Caco-2 (cell line): ENCODE measurements at regions not wholly inside any gene's neighbourhood (a gene's known extent, or its start where the extent isn't known, plus 50 kb on each side); places are given as distances from the start of the nearest gene placed in this dataset.

Source experiments
- BruUV-seq: library from RNA; stranded (reverse); fragments of 400-500 nt; replicated peaks from 2 replicates; lab custom pipeline; 2021; lab: Mats Ljungman, UMichigan
- CTCF ChIA-PET: fragments of 300-600 bp; sonication (Branson Sonifier 250); formaldehyde crosslinking; loops from one replicate; lab custom pipeline; 2022; ENCODE audit warnings: antibody characterized with exemption; lab: Charles Lee
- POLR2A ChIA-PET: fragments of 300-600 bp; sonication (Branson Sonifier 250); formaldehyde crosslinking; loops from one replicate; lab custom pipeline; 2022; ENCODE audit warnings: antibody characterized with exemption; lab: Charles Lee
- DNase-seq, 2 experiments: peaks; one replicate each; pipeline versions ENCODE4 v3.0.0 to v3.0.0-alpha.2; 2020 to 2022
- H3K27me3 ChIP-seq: replicated peaks from 2 replicates; pipeline ENCODE4 v1.6.0; 2011; ENCODE audit warnings: low read length; ENCODE audit not compliant: control insufficient read depth, insufficient read depth
- H3K36me3 ChIP-seq: 2 replicates; pipeline ENCODE4 v1.5.1; 2011; ENCODE audit warnings: low read length; ENCODE audit not compliant: control insufficient read depth, insufficient read depth
- H3K4me1 ChIP-seq: fragments of 250-450 bp; sonication (Bioruptor Pico); 2 replicates; pipeline ENCODE4 v1.5.1; 2020; ENCODE audit warnings: mild to moderate bottlenecking
- H3K4me3 ChIP-seq: 2 replicates; pipeline ENCODE4 v1.5.1; 2011; ENCODE audit warnings: low read depth, mild to moderate bottlenecking, control low read depth, low read length
- H3K9me3 ChIP-seq: fragments of 250-450 bp; sonication (Bioruptor Pico); 2 replicates; pipeline ENCODE4 v1.5.1; 2020; ENCODE audit warnings: mild to moderate bottlenecking, moderate library complexity
- H3K27ac Mint-ChIP-seq: one replicate; pipeline ENCODE4 v1.8.0; 2022; ENCODE audit warnings: mixed read lengths; ENCODE audit not compliant: unreplicated experiment
- H3K27me3 Mint-ChIP-seq: one replicate; pipeline ENCODE4 v1.8.0; 2022; ENCODE audit warnings: mixed read lengths; ENCODE audit not compliant: insufficient read depth, unreplicated experiment
- H3K36me3 Mint-ChIP-seq: one replicate; pipeline ENCODE4 v1.8.0; 2022; ENCODE audit warnings: mild to moderate bottlenecking, mixed read lengths; ENCODE audit not compliant: insufficient read depth, unreplicated experiment
- H3K4me1 Mint-ChIP-seq: one replicate; pipeline ENCODE4 v1.8.0; 2022; ENCODE audit warnings: low read depth, mixed read lengths; ENCODE audit not compliant: unreplicated experiment
- H3K4me3 Mint-ChIP-seq: one replicate; pipeline ENCODE4 v1.8.0; 2022; ENCODE audit warnings: mild to moderate bottlenecking, moderate library complexity, mixed read lengths; ENCODE audit not compliant: unreplicated experiment
- H3K9me3 Mint-ChIP-seq: one replicate; pipeline ENCODE4 v1.8.0; 2022; ENCODE audit warnings: mixed read lengths; ENCODE audit not compliant: unreplicated experiment
- intact Hi-C: fragments of 100-400 bp; cut with micrococcal nuclease; formaldehyde crosslinking; loops from one replicate; pipeline ENCODE4 v1.10.0; 2022; ENCODE audit not compliant: unreplicated experiment
- TF ChIP-seq, protein P1 (sequence below), 2 experiments: fragments of 200-600 bp in 1 of 2; IDR thresholded peaks; 1 replicate in 1 of 2; 2 replicates in 1 of 2; pipeline versions ENCODE4 v1.5.1 to v1.8.0; 2011 to 2022; ENCODE audit warnings: antibody characterized with exemption in 1 of 2, control low read depth in 1 of 2, inconsistent platforms in 1 of 2, low read depth in 1 of 2, low read length in 1 of 2, mild to moderate bottlenecking in 1 of 2, moderate library complexity in 1 of 2; ENCODE audit not compliant: insufficient read depth in 1 of 2, severe bottlenecking in 1 of 2, unreplicated experiment in 1 of 2

DNA sequence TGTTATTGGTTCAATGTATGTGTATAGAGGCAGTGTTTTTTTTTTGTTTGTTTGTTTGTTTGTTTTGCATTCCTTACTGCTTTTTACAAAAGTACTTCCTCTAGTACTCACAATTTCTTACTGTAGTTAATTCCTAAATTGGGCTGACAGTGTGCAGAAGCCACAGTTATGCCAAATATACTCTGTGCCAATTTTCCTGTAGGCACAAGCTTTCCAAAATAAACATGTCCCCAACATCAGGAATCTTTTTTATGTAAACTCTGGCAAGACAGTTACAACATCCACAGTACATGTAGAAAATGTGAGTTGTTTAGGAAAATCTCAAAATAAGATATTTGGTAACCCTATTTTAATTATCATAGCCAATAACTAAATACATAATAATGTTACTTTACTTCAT lies 161.6 kb upstream of the TSLP start:
- no peaks in the 10 kb centered on the region for H3K4me1 Mint-ChIP-seq
- no peaks in the 10 kb centered on the region for H3K36me3 Mint-ChIP-seq
- ChIA-PET CTCF (no interaction called here), POLR2A (no interaction called here)
- H3K4me3 ChIP-seq = no peak overlapping the region
- peaks cover 7% of the 10 kb centered on the region for H3K27me3 Mint-ChIP-seq
- no peak overlapping the region for H3K4me3 Mint-ChIP-seq
- H3K27ac Mint-ChIP-seq = no peak overlapping the region
- no peaks in the 10 kb centered on the region for H3K9me3 Mint-ChIP-seq
- H3K9me3 ChIP-seq = no peaks in the 10 kb centered on the region
- BruUV-seq = no TSS peak
- no peaks in the 10 kb centered on the region for H3K36me3 ChIP-seq
- no peaks in the 10 kb centered on the region for H3K27me3 ChIP-seq
- intact Hi-C loops = no loop called here
- no peak for DNase-seq
- no peaks in the 10 kb centered on the region for H3K4me1 ChIP-seq
- TF ChIP-seq, protein P1, sequence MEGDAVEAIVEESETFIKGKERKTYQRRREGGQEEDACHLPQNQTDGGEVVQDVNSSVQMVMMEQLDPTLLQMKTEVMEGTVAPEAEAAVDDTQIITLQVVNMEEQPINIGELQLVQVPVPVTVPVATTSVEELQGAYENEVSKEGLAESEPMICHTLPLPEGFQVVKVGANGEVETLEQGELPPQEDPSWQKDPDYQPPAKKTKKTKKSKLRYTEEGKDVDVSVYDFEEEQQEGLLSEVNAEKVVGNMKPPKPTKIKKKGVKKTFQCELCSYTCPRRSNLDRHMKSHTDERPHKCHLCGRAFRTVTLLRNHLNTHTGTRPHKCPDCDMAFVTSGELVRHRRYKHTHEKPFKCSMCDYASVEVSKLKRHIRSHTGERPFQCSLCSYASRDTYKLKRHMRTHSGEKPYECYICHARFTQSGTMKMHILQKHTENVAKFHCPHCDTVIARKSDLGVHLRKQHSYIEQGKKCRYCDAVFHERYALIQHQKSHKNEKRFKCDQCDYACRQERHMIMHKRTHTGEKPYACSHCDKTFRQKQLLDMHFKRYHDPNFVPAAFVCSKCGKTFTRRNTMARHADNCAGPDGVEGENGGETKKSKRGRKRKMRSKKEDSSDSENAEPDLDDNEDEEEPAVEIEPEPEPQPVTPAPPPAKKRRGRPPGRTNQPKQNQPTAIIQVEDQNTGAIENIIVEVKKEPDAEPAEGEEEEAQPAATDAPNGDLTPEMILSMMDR (IDR thresholded peaks at IDR 0.05; ENCODE audit: insufficient read depth in 1 of 2, low read depth in 1 of 2, low read length in 1 of 2, severe bottlenecking in 1 of 2, unreplicated experiment in 1 of 2) = no peak

DNA sequence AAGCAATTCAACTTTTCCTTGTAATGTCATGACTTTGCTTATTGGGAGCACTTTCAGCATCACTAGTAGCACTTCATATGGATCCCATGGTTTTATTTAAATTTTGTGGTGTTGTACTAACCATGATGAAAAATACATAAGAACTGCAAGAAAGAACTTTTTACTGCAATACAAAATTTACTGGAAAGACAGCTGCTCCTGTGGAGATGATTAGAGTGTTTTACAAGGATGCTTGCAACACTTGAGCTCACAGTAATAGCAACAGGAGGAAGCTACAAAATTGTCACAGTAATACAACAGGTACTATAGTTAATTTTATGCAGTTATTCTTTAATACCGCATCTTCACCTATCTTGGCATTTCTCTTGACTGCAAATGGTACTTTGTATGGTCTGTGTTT lies 158.3 kb upstream of the TSLP start:
- H3K4me1 ChIP-seq = 0 out of 2 replicates have a peak, but pooled peaks cover 8% of the 10 kb centered on the region
- Mint-ChIP-seq H3K9me3 (no peaks in the 10 kb centered on the region), H3K27ac (no peak overlapping the region), H3K27me3 (no peaks in the 10 kb centered on the region), H3K4me1 (peaks cover 8% of the 10 kb centered on the region), H3K4me3 (no peak overlapping the region), H3K36me3 (no peaks in the 10 kb centered on the region)
- no peak overlapping the region for H3K4me3 ChIP-seq
- TF ChIP-seq, protein P1 (IDR thresholded peaks at IDR 0.05; ENCODE audit: insufficient read depth in 1 of 2, low read depth in 1 of 2, low read length in 1 of 2, severe bottlenecking in 1 of 2, unreplicated experiment in 1 of 2) = no peak
- H3K9me3 ChIP-seq = no peaks in the 10 kb centered on the region
- no peaks in the 10 kb centered on the region; the same call in 1 of the 2 replicates for H3K27me3 ChIP-seq
- DNase-seq = no peak
- intact Hi-C loops = no loop called here
- POLR2A ChIA-PET = no interaction called here
- H3K36me3 ChIP-seq = no peaks in the 10 kb centered on the region
- CTCF ChIA-PET = no interaction called here
- no TSS peak for BruUV-seq

DNA sequence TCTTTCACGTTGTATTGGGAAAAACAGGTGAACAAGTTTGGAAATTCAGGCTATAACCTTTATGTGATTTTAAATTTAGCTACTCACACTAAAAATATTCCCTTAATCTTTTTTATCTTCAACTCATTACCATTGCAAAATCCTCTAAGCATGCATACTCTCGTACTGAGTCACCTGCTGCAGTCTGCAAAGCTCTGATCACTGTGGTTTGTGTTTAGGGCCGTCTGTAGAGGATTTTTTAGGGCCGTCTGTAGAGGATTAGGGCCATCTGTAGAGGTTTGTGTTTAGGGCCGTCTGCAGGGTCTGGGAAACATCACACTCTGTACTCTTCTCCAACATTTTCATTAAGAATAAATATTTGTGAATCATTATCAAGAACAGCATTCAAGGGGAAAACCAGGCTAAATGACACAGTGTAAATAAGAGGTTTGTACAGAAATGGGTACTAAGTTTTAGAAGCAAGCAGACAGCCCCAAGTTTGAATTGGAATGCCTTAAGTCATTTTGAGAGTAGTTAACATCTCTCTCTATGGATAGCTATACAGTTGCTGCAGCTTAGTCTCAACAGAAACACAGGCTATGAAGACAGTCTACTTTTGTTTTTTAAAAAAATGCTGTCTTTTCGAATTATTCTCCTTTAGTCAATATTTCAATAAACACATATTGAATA lies 155.0 kb upstream of the TSLP start:
- intact Hi-C loops = no loop called here
- Mint-ChIP-seq H3K9me3 (no peaks in the 10 kb centered on the region), H3K27me3 (peaks cover 2% of the 10 kb centered on the region), H3K27ac (no peak overlapping the region), H3K4me3 (no peak overlapping the region), H3K4me1 (peaks cover 8% of the 10 kb centered on the region), H3K36me3 (no peaks in the 10 kb centered on the region)
- H3K36me3 ChIP-seq = no peaks in the 10 kb centered on the region
- no peaks in the 10 kb centered on the region for H3K9me3 ChIP-seq
- TF ChIP-seq, protein P1 (IDR thresholded peaks at IDR 0.05; ENCODE audit: insufficient read depth in 1 of 2, low read depth in 1 of 2, low read length in 1 of 2, severe bottlenecking in 1 of 2, unreplicated experiment in 1 of 2) = no peak
- 0 out of 2 replicates have a peak, but pooled peaks cover 8% of the 10 kb centered on the region for H3K4me1 ChIP-seq
- BruUV-seq = no TSS peak
- H3K4me3 ChIP-seq = no peak overlapping the region
- no peaks in the 10 kb centered on the region; the same call in 1 of the 2 replicates for H3K27me3 ChIP-seq
- ChIA-PET POLR2A (no interaction called here), CTCF (no interaction called here)
- no peak for DNase-seq
